DOHH2 (cell line): ENCODE measurements at regions not wholly inside any gene's neighbourhood (a gene's known extent, or its start where the extent isn't known, plus 50 kb on each side); places are given as distances from the start of the nearest gene placed in this dataset.

ENCODE experiments used
- H3F3A ChIP-seq: fragments of 200-600 bp; sonication (generic), shearing (Covaris generic); 2 replicates; pipeline ENCODE4 v1.6.0; 2016; ENCODE audit warnings: antibody characterized with exemption, mild to moderate bottlenecking; ENCODE audit not compliant: control insufficient read depth, insufficient read depth
- H3K27ac ChIP-seq: fragments of 200-600 bp; sonication (generic); 2 replicates; pipeline ENCODE4 v1.5.1; 2014; ENCODE audit warnings: low read depth, mild to moderate bottlenecking, low read length, moderate library complexity
- H3K27me3 ChIP-seq: fragments of 200-600 bp; sonication (generic); 2 replicates; pipeline ENCODE4 v1.6.1; 2014; ENCODE audit warnings: mild to moderate bottlenecking, low read length, mixed read lengths; ENCODE audit not compliant: control insufficient read depth
- H3K36me3 ChIP-seq: fragments of 200-600 bp; sonication (generic); 2 replicates; pipeline ENCODE4 v1.6.1; 2014; ENCODE audit warnings: mild to moderate bottlenecking, low read length, moderate library complexity, mixed read lengths; ENCODE audit not compliant: control insufficient read depth
- H3K4me1 ChIP-seq: fragments of 200-600 bp; sonication (generic); 2 replicates; pipeline ENCODE4 v1.6.1; 2014; ENCODE audit warnings: mild to moderate bottlenecking, low read length, mixed read lengths; ENCODE audit not compliant: control insufficient read depth
- H3K4me2 ChIP-seq: fragments of 200-600 bp; sonication (generic); 2 replicates; pipeline ENCODE4 v1.6.0; 2014; ENCODE audit warnings: mild to moderate bottlenecking, low read length, moderate library complexity
- H3K4me3 ChIP-seq: fragments of 200-600 bp; sonication (generic); 2 replicates; pipeline ENCODE4 v1.5.1; 2014; ENCODE audit warnings: mild to moderate bottlenecking, low read length, mixed read lengths
- H3K79me2 ChIP-seq: fragments of 200-600 bp; sonication (generic); 2 replicates; pipeline ENCODE4 v1.6.1; 2014; ENCODE audit warnings: mild to moderate bottlenecking, low read length, mixed read lengths; ENCODE audit not compliant: control insufficient read depth
- H3K9me2 ChIP-seq: fragments of 200-600 bp; sonication (generic); replicated peaks from 2 replicates; pipeline ENCODE4 v1.6.1; 2014; ENCODE audit warnings: mild to moderate bottlenecking, low read length, mixed read lengths; ENCODE audit not compliant: control insufficient read depth
- H3K9me3 ChIP-seq: fragments of 200-600 bp; sonication (generic); 2 replicates; pipeline ENCODE4 v1.6.1; 2014; ENCODE audit warnings: antibody characterized with exemption, low read length, mixed read lengths; ENCODE audit not compliant: control insufficient read depth, insufficient read depth
- H4K20me1 ChIP-seq: fragments of 200-600 bp; sonication (generic); 2 replicates; pipeline ENCODE4 v1.6.0; 2014; ENCODE audit warnings: low read depth, mild to moderate bottlenecking, antibody characterized with exemption, low read length, moderate library complexity; ENCODE audit not compliant: control insufficient read depth, insufficient read depth
- EZH2phosphoT487 ChIP-seq: fragments of 200-600 bp; sonication (generic); IDR thresholded peaks from 2 replicates; pipeline ENCODE4 v1.6.1; 2017; ENCODE audit warnings: borderline replicate concordance, mild to moderate bottlenecking, antibody characterized with exemption, low read length, moderate library complexity, mixed read lengths
- TF ChIP-seq, protein P1 (sequence below): fragments of 200-600 bp; sonication (generic); IDR thresholded peaks from one replicate; pipeline ENCODE4 v1.5.1; 2014; ENCODE audit warnings: antibody characterized with exemption, mild to moderate bottlenecking, low read depth, low read length; ENCODE audit not compliant: poor library complexity, severe bottlenecking

- TF ChIP-seq EZH2phosphoT487 = no peak
- no peaks in the 10 kb centered on the region for H3K9me2 ChIP-seq
- no peaks in the 10 kb centered on the region for H3K27me3 ChIP-seq
- H3K4me3 ChIP-seq = no peak overlapping the region
- H3K79me2 ChIP-seq = no peaks in the 10 kb centered on the region
- H3K27ac ChIP-seq = no peak overlapping the region
- H3K4me1 ChIP-seq = no peaks in the 10 kb centered on the region
- no peaks in the 10 kb centered on the region for H3K36me3 ChIP-seq
- no peaks in the 10 kb centered on the region for H3K9me3 ChIP-seq
- no peaks in the 10 kb centered on the region for H4K20me1 ChIP-seq
- no peaks in the 10 kb centered on the region for H3F3A ChIP-seq
- no peak overlapping the region for H3K4me2 ChIP-seq
Measured at GRCh38 chr16:54843424-54843750, 87.3 kb upstream of the IRX5 start.

DNA sequence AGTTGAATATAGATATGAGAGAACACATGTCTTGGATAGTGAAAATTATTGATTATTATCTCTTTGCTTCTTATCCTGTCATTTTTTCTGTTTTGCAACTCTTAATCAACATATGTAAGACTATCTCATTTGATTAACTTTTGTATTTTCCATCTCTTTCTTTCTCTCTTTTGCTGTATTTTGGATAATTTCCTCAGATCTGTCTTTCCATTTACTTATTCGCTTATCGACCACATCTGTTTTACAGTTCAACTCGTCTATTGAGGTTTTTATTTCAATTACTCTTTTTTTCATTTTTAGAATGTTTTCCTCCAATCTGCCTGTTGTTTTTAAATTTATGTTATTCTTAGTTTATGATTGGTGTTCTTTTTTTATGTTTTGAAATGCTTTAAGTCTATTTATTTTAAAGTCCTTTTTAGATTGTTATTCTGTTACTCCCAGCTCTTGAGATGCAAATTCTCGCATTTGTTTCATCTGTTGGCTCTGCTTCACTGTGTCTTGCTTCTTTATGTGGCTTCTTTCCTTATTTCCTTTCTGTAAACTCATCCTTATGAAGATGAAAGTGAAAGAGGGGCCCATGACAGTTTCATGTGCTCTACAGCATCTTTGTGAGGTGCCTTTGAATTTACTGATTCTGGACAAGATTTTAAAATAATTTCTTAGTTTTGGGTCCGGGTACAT, 87.8 kb upstream of the IRX5 start:
- Histone ChIP-seq H3F3A (no peaks in the 10 kb centered on the region), H3K27me3 (no peaks in the 10 kb centered on the region), H3K27ac (no peak overlapping the region), H4K20me1 (no peaks in the 10 kb centered on the region), H3K36me3 (no peaks in the 10 kb centered on the region), H3K4me1 (no peaks in the 10 kb centered on the region), H3K9me2 (no peaks in the 10 kb centered on the region), H3K9me3 (no peaks in the 10 kb centered on the region), H3K79me2 (no peaks in the 10 kb centered on the region), H3K4me2 (no peak overlapping the region), H3K4me3 (no peak overlapping the region)
- TF ChIP-seq, protein P1, sequence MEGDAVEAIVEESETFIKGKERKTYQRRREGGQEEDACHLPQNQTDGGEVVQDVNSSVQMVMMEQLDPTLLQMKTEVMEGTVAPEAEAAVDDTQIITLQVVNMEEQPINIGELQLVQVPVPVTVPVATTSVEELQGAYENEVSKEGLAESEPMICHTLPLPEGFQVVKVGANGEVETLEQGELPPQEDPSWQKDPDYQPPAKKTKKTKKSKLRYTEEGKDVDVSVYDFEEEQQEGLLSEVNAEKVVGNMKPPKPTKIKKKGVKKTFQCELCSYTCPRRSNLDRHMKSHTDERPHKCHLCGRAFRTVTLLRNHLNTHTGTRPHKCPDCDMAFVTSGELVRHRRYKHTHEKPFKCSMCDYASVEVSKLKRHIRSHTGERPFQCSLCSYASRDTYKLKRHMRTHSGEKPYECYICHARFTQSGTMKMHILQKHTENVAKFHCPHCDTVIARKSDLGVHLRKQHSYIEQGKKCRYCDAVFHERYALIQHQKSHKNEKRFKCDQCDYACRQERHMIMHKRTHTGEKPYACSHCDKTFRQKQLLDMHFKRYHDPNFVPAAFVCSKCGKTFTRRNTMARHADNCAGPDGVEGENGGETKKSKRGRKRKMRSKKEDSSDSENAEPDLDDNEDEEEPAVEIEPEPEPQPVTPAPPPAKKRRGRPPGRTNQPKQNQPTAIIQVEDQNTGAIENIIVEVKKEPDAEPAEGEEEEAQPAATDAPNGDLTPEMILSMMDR = no peak
- TF ChIP-seq EZH2phosphoT487 = no peak

- no peaks in the 10 kb centered on the region for H3F3A ChIP-seq
- TF ChIP-seq, protein P1 = no peak
- no peak for TF ChIP-seq EZH2phosphoT487
- H4K20me1 ChIP-seq = no peaks in the 10 kb centered on the region
Measured at GRCh38 chr16:54829691-54830090, 101.0 kb upstream of the IRX5 start.

GRCh38 chr16:54822892-54823291, 107.8 kb upstream of the IRX5 start:
- Histone ChIP-seq H3K9me2 (no peaks in the 10 kb centered on the region), H3K79me2 (no peaks in the 10 kb centered on the region)
- TF ChIP-seq EZH2phosphoT487 = no peak
- TF ChIP-seq, protein P1 = no peak

More at GRCh38 chr16:54829691-54830090, 101.0 kb upstream of the IRX5 start:
- Histone ChIP-seq H3K79me2 (no peaks in the 10 kb centered on the region), H3K27ac (no peak overlapping the region), H3K9me3 (no peaks in the 10 kb centered on the region; the same call in 1 of the 2 replicates), H3K36me3 (no peaks in the 10 kb centered on the region), H3K4me1 (no peaks in the 10 kb centered on the region), H3K9me2 (no peaks in the 10 kb centered on the region), H3K4me3 (no peak overlapping the region), H3K4me2 (no peak overlapping the region), H3K27me3 (no peaks in the 10 kb centered on the region)

More at GRCh38 chr16:54822892-54823291, 107.8 kb upstream of the IRX5 start:
- Histone ChIP-seq H3K9me3 (no peaks in the 10 kb centered on the region), H3F3A (no peaks in the 10 kb centered on the region), H3K4me1 (no peaks in the 10 kb centered on the region), H3K36me3 (no peaks in the 10 kb centered on the region), H3K27me3 (no peaks in the 10 kb centered on the region), H3K27ac (no peak overlapping the region), H3K4me2 (no peak overlapping the region), H4K20me1 (no peaks in the 10 kb centered on the region), H3K4me3 (no peak overlapping the region)
